22Rv1 (cell line): ENCODE measurements at regions not wholly inside any gene's neighbourhood (a gene's known extent, or its start where the extent isn't known, plus 50 kb on each side); places are given as distances from the start of the nearest gene placed in this dataset.
"Not testable (repeated sequence)": the region's sequence is repeated elsewhere in the genome, so short reads cannot be mapped to it uniquely, and the experiment has no call there.

Experiments
- H3K27ac ChIP-seq: fragments of 450-650 bp; 2 replicates; pipeline ENCODE4 v1.5.1; 2017
- CTCF ChIP-seq: fragments of 450-650 bp; IDR thresholded peaks from 2 replicates; pipeline ENCODE4 v1.5.1; 2017; ENCODE audit warnings: mild to moderate bottlenecking
- ZFX ChIP-seq: fragments of 450-650 bp; IDR thresholded peaks from 2 replicates; pipeline ENCODE4 v1.6.1; 2017; ENCODE audit warnings: antibody characterized with exemption, borderline replicate concordance

GRCh38 chr19:30968841-30969399, 380.3 kb downstream of the TSHZ3 start:
- H3K27ac ChIP-seq, result no peak overlapping the region
- TF ChIP-seq CTCF (no peak), ZFX (no peak)

GRCh38 chr19:30968210-30968609, 381.0 kb downstream of the TSHZ3 start:
- no peak overlapping the region for H3K27ac ChIP-seq
- TF ChIP-seq ZFX (no peak), CTCF (peak; percentile 38)

DNA sequence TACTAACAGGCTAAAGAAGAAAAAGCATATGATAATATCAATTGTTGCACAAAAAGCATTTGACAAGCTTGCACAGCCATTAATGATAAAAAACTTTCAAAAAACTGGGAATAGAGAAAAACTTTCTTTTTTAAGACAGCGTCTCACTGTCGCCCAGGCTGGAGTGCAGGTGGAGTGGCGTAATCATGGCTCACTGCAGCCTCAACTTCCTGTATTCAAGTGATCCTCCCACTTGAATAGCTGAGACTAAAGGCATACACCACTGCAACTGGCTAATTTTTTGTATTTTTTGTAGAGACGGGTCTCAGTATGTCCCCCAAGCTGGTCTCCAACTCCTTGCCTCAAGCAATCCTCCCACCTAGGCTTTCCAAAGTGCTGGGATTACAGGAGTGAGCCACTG, 382.8 kb downstream of the TSHZ3 start:
- H3K27ac ChIP-seq, result no peak overlapping the region
- TF ChIP-seq ZFX, result no peak

DNA sequence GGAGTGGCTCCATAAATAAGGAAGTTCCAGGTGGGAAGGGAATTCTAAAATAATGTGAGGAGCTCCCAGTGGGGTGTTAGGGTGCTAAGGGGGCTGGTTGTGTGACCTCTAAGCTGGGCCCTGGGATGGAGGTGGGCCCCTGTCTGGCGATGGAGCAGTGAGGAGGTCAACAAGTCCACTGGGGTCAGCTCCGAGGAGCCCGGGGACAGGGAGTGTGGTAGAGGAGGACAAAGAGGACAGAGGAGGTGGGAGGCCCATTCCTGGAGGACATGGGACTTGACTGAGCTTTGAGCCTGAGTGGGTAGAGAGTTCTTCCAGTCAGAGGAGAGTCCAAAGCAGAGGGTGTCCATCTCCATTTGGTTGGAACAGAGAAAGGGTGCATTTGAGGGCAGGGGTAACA, 390.2 kb downstream of the TSHZ3 start:
- TF ChIP-seq CTCF, result no peak
- no peak for TF ChIP-seq ZFX
- H3K27ac ChIP-seq, result no peak overlapping the region

- H3K27ac ChIP-seq, result no peak overlapping the region
- no peak for TF ChIP-seq ZFX
- TF ChIP-seq CTCF, result no peak
Measured at GRCh38 chr19:30955112-30956104, 393.8 kb downstream of the TSHZ3 start.

DNA sequence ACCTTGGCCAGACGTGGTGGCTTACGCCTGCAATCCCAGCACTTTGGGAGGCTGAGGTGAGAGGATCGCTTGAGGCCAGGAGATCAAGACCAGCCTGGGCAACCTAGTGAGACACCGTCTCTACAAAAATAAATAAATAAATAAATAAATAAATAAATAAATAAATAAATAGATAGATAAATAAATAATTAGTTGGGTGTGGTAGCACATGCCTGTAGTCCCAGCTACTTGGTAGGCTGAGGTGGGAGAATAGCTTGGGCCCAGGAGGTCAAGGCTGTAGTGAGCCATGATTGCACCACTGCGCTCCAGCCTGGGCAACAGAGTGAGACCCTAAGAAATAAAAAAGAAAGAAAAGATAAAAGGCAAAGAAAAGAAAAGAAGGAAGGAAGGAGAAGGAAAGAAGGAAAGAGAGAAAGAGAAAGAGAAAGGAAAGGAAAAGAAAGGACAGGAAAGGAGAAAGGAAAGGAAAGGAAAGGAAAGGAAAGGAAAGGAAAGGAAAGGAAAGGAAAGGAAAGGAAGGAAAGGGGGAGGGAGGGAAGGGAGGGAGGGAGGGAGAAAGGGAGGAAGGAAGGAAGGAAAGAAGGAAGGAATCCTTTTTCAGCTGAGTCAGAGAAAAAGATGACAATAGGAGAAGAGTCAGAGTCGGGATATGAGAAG, 404.8 kb downstream of the TSHZ3 start:
- H3K27ac ChIP-seq, result not testable (repeated sequence)

DNA sequence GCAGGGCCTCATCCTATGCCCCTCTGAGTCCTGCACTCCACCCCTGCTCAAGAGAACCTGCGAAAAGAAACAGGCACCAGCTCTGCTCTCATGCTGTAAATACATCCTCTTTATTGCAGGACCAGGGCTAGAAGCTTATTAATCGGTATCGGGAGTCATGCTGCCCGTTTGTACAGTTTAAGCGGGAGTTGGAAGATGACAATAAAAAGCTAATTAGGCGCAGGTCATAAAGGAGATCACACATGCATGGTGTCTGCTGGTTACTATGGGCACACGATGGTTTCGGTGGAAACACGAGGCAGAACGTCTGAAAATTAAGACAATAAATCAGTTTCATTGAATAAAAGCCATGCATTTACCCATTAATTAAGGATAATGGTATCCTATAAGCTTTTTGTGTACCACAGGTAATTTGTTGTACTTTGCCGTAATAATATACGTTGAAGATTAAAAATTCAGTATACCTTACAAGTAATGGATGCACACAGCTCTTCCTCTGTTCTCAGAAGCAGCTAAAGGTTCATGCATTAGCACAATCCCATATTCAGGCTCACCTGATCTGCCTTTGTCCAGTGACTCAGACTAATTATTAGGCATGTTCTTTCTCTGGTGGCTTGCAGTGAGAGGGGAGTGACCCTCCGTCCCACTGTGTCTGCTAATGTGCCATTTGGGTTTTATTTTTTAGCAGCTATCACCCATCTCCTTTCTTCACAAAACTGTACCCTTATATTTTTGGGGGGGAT, 406.0 kb downstream of the TSHZ3 start:
- TF ChIP-seq ZFX, result no peak
- TF ChIP-seq CTCF, result no peak
- no peak overlapping the region for H3K27ac ChIP-seq
